HG02798 (cell line): ENCODE measurements at regions not wholly inside any gene's neighbourhood (a gene's known extent, or its start where the extent isn't known, plus 50 kb on each side); places are given as distances from the start of the nearest gene placed in this dataset.
"Not testable (repeated sequence)": the region's sequence is repeated elsewhere in the genome, so short reads cannot be mapped to it uniquely, and the experiment has no call there.

Experiments used
- ATAC-seq: cut with Tn5 transposase; IDR thresholded peaks from one replicate; pipeline ENCODE4 v1.9.1; 2021; ENCODE audit warnings: mild to moderate bottlenecking; ENCODE audit not compliant: unreplicated experiment, poor library complexity

- ATAC-seq, result no peak
These were observed 351.7 kb upstream of the KYNU start for GRCh38 chr2:142525720-142526119.

GRCh38 chr2:142521492-142521891, 356.0 kb upstream of the KYNU start:
- no peak for ATAC-seq

GRCh38 chr2:142515493-142515892, 362.0 kb upstream of the KYNU start:
- ATAC-seq, result no peak

- no peak for ATAC-seq
These were observed 368.1 kb upstream of the KYNU start for GRCh38 chr2:142509401-142509800.

GRCh38 chr2:142504754-142505153, 372.7 kb upstream of the KYNU start:
- no peak for ATAC-seq

GRCh38 chr2:142502402-142502801, 371.6 kb upstream of the LRP1B start:
- ATAC-seq, result no peak

GRCh38 chr2:142495141-142495540, 364.3 kb upstream of the LRP1B start:
- no peak for ATAC-seq

GRCh38 chr2:142489631-142490030, 358.8 kb upstream of the LRP1B start:
- not testable (repeated sequence) for ATAC-seq

GRCh38 chr2:142484111-142484510, 353.3 kb upstream of the LRP1B start:
- ATAC-seq, result no peak

- no peak for ATAC-seq
These were observed 352.8 kb upstream of the LRP1B start for GRCh38 chr2:142483653-142484052.

GRCh38 chr2:142478206-142478605, 347.4 kb upstream of the LRP1B start:
- no peak for ATAC-seq

GRCh38 chr2:142472382-142472781, 341.6 kb upstream of the LRP1B start:
- no peak for ATAC-seq

- no peak for ATAC-seq
These were observed 336.5 kb upstream of the LRP1B start for GRCh38 chr2:142467321-142467720.

- no peak for ATAC-seq
These were observed 332.2 kb upstream of the LRP1B start for GRCh38 chr2:142463047-142463446.

- ATAC-seq, result no peak
These were observed 331.5 kb upstream of the LRP1B start for GRCh38 chr2:142462306-142462705.

- ATAC-seq, result no peak
These were observed 314.8 kb upstream of the LRP1B start for GRCh38 chr2:142445551-142446072.

- no peak for ATAC-seq
These were observed 314.2 kb upstream of the LRP1B start for GRCh38 chr2:142445023-142445422.

GRCh38 chr2:142435847-142436246, 305.0 kb upstream of the LRP1B start:
- ATAC-seq, result no peak

GRCh38 chr2:142426064-142426463, 295.2 kb upstream of the LRP1B start:
- ATAC-seq, result no peak

- ATAC-seq, result no peak
These were observed 294.7 kb upstream of the LRP1B start for GRCh38 chr2:142425551-142425950.

- peak; percentile 47 for ATAC-seq
These were observed 292.8 kb upstream of the LRP1B start for GRCh38 chr2:142423603-142424002.

GRCh38 chr2:142422769-142423168, 292.0 kb upstream of the LRP1B start:
- no peak for ATAC-seq

- no peak for ATAC-seq
These were observed 291.2 kb upstream of the LRP1B start for GRCh38 chr2:142422041-142422440.
